Ramos (cell line): ENCODE measurements at regions not wholly inside any gene's neighbourhood (a gene's known extent, or its start where the extent isn't known, plus 50 kb on each side); places are given as distances from the start of the nearest gene placed in this dataset.
"Not testable (repeated sequence)": the region's sequence is repeated elsewhere in the genome, so short reads cannot be mapped to it uniquely, and the experiment has no call there.

ENCODE experiments used
- in situ Hi-C: fragments of 300-500 bp; cut with MboI; formaldehyde crosslinking; loops from one replicate; pipeline ENCODE4 v1.14.3; 2022; ENCODE audit warnings: low sequenced_read_pairs; ENCODE audit not compliant: unreplicated experiment

DNA sequence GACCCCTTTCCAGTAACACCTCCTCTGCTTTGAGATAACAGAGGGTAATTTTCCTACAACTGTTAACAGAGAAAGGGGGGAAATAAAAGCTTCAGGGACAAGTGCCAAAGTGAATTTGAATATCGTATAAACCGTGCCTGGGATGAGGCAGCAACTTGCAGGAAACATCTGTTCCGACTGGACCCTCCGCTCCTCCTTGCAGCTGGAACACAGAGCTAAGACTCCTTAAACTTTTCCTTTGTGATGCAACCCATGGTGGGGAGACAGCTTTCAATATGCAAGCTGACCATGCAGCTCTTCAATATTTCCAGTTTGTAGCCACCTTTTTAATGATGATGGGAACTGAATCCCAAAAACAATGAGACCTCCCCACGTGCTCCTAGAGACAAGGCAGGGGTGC is 432.6 kb downstream of the ZNF536 start:
- in situ Hi-C loops = no loop called here

DNA sequence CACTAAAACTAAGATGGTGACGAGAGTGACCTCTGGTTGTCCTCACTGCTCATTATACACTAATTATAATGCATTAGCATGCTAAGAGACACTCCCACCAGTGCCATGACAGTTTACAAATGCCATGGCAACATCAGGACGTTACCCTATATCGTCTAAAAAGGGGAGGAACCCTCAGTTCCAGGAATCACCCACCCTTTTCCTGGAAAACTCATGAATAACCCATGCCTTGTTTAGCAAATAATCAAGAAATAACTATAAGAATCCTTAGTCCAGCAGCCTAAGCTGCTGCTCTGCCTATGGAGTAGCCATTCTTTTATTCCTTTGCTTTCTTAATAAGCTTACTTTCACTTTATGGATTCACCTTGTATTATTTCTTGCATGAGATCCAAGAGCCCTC is 432.1 kb downstream of the ZNF536 start:
- in situ Hi-C loops = not testable (repeated sequence)

DNA sequence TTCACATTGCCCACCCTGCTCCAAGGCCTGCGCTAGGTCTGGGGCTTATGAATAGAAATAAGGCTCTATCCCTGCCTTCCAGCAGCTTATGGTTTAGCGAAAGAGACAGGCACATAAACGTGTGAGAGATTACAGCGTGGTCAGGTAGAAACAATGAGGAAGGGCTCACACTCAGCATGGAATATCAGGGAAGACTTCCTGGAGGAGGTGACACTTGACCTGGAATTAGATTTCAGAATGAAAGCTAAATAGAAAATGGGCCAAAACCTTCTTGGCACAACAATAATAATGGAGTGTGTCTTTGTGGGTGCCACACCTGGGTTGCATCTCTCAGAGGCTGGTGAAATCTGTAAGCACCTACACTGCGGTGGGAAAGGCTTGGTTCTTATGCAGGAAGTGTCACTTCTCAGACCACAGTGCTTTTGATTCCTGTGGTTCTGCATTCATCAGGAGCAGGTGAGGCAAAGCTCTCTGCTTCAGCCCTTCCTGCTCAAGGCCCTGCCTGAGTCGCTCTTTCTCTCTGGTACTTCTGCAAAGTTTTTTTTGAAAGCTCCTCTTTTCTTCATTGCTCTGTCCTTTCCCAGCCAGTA is 430.3 kb downstream of the ZNF536 start:
- in situ Hi-C loops = no loop called here

DNA sequence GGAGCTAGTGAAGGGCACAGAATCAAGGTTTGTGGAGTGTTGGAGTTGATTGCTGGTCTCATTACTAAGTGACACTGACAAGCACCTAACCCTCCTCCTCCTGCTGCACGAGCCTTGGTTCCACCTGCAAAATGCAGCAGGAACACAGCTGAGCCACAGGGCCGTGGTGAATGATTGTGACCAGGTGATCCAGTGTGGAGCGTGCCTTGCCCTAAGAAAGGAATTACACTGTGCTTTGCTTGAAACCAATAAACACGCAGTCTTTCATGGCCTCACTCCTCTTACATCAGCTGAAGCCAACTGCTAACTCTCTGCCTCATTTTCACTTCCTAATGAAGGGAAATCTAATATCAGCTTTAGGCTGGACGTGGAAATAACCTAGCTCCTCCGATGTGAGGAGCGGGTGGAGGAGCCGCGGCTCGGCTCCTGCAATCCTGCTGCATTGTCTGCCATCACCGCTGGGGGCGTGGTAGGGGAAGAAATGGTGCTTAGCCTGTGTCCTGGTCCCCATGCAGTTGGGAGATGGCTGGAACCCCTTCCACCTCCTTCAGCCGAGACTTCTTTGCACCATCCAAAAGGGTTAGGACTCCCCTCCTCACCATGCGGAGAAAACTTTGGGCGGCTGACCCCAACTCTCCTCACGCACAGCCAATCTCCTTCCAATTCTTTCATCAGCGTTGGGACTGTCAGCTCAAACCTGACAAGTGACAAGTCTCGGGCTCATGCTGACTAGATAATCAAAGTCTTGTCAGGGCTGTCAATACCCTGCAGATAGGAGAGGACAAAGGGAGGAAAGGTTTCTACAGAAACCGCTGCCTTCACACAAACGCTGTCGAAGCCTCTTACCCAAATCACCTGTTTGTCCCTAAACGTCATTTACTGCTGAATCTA is 427.9 kb downstream of the ZNF536 start:
- in situ Hi-C loops = no loop called here

DNA sequence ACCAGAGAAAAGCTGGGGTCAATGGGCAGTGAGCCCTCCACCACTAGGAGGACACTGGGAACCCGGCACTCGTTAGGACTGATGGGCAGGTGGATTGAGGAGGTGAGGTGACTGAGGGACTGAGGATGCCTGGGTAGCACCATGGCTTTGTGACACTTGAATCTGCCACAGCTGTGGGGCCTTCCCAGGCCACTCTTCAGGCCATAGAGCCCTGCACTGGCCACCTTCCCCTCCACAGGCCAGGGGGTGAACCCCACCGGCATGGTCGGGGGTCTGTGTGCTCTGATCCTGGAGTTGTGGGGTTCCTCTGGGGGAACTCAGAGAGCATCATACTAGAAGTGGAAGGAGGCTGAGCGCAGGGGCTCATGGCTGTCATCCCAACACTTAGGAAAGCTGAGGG is 423.5 kb downstream of the ZNF536 start:
- in situ Hi-C loops = no loop called here

DNA sequence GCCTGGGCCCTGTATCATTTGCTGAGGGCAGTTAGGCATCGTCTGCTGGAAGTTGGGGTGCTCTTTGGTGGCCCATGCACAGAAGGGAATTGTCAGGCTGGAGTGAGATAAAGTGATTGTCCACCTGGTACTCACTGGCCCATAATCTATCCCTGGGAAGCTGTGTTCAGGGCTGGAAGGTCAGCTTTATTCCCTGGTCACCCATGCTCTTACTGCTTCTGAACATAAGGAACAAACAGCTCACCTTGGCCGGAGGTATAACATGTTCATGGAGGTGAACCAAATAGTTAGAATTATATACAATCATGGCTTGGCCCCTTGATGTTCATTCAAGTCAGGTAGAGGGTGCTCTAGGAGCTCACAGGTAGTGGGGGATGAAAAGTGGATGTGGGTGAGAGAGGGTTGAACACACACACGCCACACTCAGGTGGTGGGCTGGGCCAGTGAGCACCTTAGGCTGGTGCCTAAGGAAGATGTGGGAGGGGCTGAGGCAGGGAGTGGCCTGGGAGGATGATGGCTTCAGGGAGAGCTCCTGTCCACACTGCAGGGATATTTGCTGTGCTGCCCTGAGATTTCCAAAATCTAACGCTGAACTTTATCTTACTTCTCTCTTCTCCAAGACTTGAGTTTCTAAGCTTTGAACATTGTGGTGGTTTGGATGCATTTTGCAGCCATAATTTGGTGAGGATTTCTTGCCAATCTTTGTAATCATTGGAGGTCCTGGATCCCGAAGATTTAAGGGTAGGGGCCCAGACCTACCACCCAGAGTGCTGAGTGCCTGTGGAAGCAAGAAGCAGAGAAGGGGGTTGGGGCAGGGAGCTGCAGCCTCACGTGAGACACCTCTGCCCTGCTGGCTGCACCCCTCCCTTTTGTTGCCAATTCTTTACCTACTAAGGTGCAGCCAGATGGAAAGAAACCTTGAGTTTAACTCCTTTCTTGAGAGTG is 420.6 kb downstream of the ZNF536 start:
- in situ Hi-C loops = no loop called here

DNA sequence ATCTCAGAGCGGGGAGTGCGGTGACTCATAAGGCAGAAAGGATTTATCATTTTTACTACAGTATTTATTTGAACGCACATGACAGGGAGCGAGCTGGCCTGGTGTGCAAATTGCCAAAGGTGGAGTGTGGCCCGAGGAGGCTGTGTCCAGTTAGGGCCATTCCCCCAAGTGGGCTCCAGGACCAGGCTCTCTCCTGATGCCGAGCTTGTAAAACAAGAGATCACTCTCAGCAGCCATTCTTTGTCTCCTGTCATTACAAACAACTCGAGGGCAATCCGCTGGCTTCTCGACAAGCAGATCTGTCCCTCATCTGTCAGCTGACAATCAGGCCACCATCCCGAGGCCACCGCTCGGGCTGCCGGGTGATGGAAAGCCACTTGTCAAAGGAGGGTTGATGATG is 418.9 kb downstream of the ZNF536 start:
- in situ Hi-C loops = no loop called here

DNA sequence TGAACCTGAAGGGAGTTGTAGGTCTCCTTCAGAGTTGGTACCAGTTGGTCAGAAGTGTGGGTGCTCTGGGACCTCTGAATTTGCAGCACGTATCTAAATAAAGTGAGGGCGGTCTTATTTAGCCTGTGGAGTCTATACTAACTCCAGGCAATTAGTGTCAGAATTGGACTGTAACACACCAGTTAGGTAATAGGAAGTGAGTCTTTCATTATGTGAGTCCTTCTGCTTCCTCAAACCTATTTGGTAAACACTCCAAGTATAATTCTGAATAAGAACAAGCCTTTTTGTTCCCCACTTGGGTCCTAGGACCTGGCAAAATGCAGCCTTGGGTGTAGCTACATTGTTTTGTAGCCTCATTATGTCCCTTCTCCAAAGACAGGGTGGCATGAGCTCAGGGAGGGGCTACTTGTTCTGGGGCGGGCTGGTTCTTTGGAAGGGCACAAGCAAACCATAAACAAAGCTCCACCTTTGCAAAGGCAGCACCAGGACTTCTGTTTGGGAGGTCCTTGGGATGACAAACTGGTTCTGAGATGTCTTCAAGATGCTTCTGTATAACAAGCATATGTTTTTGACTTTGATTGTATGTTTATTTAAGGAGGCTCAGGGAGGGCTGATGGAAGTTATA is 418.0 kb downstream of the ZNF536 start:
- in situ Hi-C loops = no loop called here

DNA sequence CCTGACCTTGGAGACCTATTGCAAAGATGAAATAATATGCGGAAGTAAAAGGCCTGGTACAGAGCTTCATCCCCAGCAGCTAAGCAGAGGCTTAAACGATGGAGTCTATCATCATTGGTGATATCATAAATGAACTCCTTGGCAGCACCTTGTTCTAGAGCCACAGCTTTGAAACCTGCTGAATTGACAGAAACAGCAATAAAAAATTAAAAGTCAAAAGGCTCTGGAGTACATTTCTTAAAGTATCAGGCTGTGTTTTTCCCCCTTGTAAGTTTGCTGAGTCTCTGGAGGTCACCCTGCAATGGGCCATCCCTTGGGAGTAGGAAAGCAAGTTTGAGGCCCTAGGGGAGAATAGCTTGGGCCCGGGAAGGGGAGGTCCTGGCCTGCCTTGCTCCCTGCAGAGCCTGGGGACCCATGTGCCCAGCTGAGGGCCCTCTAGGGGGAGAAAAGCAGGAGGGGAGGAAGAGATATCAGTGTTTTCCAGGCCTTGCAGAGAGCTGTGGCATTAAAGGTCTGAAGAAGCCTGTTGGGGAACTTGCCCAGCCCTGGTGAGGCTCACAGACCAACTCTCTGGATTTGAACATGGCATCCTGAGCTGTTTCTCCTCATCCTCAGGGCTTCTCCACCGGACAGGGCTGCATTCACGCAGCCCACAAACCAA is 416.1 kb downstream of the ZNF536 start:
- in situ Hi-C loops = no loop called here

DNA sequence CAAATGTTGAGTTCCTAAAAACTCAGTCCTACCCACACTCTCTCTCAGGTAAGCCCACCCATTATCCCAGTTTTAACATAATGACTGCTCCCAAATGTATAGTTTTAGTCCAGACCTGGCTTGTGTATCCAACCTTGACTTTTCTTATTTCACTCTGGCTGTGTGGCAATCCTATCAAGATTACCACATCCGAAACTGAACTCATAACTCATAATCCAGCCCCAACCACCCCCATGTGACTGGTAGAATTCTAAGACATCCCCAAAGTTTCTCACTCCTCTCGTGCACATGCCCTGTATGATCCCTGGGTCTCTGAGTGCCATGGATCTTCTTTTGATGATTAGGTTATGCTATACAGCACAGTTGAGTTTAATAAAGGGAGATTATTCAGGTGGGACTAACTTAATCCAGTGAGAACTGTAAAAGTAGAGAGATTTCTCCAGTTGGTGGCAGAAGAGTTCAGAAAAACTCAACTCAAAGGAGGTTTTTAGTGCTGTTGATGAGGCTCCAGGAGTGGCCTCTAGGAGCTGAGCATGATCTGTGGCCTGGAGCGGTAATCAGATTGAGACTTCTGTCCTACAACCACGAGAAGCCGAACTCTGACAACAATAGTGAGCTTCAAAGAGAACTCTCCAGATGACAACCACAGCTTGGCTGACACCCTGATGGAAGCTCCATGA is 413.4 kb downstream of the ZNF536 start:
- in situ Hi-C loops = no loop called here

DNA sequence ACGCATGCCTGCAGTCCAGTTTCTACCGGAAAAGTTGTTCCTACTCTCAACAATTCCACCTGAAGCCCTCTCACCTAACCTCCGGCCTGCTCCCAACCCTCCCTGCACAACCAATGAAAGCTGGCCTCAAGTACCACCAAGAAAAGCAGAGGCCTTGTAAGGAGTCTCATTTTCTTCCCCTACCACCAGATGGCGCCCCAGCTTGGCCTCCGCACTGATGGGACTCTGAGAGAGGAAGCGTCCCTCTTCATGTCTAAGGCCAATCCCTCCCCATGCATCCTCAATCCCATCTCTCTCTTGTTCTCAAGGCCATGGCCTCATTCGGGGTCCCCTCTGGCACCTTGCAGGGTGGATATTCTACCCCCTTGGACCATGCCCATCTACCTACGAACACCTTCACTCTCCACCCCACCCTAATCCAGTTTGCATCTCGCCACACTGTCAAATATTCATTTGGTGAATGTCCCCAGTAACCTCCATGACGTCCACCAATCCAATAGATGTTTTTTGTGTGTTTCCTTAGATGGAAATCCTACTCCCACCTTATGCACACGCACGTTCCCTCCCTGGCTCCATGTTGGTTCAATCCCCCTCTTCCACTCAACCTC is 412.8 kb downstream of the ZNF536 start:
- in situ Hi-C loops = no loop called here

DNA sequence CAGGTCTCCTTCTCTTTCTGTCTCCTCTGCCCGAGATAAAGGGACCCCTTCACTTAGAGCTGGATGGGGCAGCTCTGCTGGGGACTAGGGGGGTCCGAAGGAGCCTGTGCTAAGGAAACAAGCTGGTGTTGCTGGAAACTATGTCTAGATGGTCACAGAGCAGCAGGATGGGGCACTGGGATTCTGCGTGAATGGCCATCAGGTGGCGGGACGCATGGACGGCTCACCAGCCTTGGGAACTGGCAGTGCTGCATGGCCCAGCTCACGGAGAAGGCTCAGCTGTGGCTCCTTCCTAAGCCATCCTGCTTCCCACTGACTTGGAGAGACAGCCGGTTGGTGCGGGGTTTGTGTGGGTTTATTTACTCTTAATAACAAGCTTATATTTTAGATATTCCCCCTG is 411.8 kb downstream of the ZNF536 start:
- in situ Hi-C loops = no loop called here

DNA sequence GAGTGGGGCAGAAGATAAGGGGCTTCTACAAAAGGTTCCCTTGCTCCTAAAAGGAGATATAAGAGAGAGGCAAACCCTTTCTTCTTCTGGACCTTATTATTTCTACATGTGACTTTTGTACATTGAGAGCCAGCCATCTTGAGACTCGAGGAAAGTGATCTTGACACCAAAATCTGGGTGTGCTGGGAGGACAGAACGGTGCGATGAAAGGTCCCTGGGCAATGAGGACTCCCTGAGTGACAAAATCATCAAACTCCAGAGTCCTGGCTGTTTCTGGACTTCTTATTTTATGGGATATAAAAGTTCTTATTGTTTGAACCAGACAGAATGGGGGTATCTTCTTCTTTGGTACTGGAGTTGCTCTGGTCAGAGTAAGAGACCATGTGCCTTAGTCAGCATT is 411.0 kb downstream of the ZNF536 start:
- in situ Hi-C loops = no loop called here

DNA sequence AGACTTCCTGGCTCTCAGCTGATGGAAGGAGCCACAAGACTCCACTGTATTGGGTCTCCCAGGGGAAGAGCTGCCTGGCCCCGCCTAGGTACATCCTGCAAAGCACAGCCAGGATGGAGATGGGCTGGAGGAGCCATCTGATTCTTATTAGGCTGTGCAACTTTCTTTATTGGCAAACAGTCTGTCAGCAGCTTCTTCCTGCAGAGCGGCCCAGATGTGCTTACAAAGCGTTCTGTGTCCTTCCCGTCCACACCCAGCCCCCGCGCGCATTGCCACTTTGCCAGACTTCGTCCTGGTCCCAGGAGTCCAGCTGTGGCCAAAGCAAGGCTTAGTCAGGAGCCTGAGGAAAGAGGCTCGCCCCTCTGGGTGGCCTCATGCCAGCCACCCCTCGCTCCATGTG is 409.3 kb downstream of the ZNF536 start:
- in situ Hi-C loops = no loop called here

DNA sequence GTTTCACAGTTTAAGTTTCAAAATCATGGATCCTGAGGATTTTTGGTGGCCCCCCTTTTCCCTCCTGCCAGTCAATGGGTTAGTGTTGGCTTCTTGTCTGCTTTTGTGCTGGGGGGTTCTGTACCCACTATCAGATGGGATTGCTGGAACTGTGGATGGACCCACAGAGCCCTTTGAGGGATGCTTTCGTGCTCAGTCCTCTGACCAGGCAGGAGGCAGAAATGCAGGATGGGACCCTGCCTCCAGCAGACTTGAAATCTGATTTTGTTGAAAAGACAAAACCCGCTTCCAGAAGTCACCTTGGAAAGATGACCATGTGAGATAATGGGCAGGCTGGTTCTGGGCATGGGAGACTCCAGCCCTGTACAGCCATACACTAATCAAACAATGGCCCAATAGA is 408.9 kb downstream of the ZNF536 start:
- in situ Hi-C loops = no loop called here

DNA sequence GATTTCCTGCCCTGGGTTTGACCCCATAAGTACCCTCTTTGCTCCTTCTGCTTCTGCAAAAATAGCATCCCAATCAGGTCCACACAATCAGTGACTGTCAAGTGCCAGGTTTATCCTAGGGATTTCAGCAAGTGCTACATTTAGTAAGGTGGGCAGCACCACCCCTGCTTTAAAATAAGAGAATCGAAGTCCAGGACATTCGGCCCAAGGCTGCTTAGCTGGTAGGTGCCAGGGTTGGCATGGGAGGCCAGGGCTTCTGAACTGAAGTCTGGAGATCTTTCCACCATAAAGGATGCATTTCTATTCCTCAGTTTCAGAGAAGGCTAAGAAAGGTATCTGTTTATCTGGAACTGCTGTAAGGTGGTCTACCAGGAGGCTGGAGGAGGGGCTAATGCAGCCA is 408.3 kb downstream of the ZNF536 start:
- in situ Hi-C loops = no loop called here

DNA sequence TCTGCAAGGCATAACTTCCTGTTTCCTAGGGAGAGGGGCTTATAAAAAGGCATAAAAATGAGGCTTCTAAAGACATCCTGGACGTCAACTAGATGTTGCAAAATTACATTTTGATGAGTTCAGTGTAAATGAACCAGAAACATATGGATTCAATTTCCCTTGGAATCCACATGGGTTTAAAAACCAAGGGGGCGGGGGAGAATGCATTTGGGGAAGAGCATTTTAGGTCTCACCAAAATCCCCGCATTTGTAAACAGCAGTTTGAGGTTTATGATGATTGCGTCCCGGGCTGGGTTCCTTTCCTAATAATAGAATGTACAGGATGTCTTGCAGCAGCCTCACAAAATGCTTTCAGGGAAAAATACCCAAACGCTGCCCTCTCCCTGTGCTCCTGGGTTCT is 407.8 kb downstream of the ZNF536 start:
- in situ Hi-C loops = no loop called here

DNA sequence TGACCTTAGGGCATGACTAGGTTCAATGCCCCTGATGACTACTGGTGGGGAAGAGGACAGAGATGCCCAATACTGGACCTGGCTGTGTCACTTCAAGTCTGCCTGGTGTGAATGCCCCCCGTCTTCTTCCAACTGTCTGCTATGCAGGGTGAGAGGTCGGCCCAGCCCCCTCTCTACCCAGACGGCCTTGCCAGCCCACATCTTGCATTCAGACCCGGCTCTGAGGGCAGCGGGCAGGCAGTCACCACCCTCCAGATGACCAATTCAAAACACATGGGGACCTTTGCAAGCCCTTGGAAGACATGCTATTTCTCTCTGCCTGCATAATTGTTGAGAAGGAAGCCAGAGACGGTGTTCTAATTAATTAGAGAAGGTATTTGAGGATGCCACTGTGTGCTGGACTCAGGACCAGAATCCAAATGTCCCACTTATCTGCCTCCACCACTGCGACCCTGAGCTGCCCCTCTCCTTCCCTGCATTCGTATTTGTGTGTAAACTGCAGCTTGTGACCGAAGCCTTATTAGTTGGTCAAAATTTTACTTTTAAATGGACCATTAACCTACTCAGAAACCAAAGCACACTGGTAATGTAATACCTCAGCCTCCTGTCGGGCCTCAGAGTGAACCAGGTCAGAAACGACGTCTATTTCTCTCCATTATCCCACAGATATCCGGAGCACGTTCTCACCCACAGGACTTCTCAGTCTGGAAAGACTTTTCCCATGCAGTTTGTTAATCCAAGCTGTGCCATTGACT is 407.0 kb downstream of the ZNF536 start:
- in situ Hi-C loops = no loop called here
